ENCODE measurements at regions not wholly inside any gene's neighbourhood (a gene's known extent, or its start where the extent isn't known, plus 50 kb on each side); places are given as distances from the start of the nearest gene placed in this dataset.

DNA sequence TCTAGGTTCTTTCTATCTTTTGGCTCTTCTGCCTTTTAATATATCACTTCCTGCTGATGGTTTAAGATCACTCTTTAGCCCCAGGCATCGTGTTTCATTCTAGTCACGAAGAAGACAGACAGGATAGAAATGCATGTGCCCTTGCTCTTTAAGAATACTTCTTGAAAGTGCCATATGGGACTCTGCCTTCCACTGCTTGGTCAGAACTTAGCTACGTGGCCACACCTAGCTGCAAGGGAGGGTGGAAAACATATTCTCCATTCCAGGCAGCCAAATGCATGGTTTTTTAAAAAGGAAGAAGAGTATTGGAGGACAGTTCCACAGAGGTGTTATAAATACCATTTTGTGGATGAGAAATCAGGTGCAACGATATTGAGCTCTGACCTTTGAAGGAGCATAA lies 143.3 kb downstream of the KLRB1 start:
- TF ChIP-seq ZNF607 (CRISPR knock-in tag; IDR thresholded peaks at IDR 0.05; ENCODE audit: borderline replicate concordance) (no peak), ZNF792 (CRISPR knock-in tag; IDR thresholded peaks at IDR 0.05) (no peak), CEBPG (CRISPR knock-in tag; IDR thresholded peaks at IDR 0.05) (no peak), EZH2 (conservative IDR thresholded peaks at IDR 0.05; ENCODE audit: low read depth, low read length) (no peak), HOXA7 (CRISPR knock-in tag; IDR thresholded peaks at IDR 0.05) (no peak), HDAC6 (IDR thresholded peaks at IDR 0.05; ENCODE audit: low read depth, low read length) (no peak), ZNF891 (CRISPR knock-in tag; IDR thresholded peaks at IDR 0.05) (no peak)
- TF ChIP-seq, protein P1, sequence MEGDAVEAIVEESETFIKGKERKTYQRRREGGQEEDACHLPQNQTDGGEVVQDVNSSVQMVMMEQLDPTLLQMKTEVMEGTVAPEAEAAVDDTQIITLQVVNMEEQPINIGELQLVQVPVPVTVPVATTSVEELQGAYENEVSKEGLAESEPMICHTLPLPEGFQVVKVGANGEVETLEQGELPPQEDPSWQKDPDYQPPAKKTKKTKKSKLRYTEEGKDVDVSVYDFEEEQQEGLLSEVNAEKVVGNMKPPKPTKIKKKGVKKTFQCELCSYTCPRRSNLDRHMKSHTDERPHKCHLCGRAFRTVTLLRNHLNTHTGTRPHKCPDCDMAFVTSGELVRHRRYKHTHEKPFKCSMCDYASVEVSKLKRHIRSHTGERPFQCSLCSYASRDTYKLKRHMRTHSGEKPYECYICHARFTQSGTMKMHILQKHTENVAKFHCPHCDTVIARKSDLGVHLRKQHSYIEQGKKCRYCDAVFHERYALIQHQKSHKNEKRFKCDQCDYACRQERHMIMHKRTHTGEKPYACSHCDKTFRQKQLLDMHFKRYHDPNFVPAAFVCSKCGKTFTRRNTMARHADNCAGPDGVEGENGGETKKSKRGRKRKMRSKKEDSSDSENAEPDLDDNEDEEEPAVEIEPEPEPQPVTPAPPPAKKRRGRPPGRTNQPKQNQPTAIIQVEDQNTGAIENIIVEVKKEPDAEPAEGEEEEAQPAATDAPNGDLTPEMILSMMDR (CRISPR knock-in tag; IDR thresholded peaks at IDR 0.05): no peak
- TF ChIP-seq, protein P2, sequence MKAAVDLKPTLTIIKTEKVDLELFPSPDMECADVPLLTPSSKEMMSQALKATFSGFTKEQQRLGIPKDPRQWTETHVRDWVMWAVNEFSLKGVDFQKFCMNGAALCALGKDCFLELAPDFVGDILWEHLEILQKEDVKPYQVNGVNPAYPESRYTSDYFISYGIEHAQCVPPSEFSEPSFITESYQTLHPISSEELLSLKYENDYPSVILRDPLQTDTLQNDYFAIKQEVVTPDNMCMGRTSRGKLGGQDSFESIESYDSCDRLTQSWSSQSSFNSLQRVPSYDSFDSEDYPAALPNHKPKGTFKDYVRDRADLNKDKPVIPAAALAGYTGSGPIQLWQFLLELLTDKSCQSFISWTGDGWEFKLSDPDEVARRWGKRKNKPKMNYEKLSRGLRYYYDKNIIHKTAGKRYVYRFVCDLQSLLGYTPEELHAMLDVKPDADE (CRISPR knock-in tag; IDR thresholded peaks at IDR 0.05): no peak
- TF ChIP-seq, protein P3, sequence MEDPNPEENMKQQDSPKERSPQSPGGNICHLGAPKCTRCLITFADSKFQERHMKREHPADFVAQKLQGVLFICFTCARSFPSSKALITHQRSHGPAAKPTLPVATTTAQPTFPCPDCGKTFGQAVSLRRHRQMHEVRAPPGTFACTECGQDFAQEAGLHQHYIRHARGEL (CRISPR knock-in tag; IDR thresholded peaks at IDR 0.05): no peak
